ENCODE measurements at regions not wholly inside any gene's neighbourhood (a gene's known extent, or its start where the extent isn't known, plus 50 kb on each side); places are given as distances from the start of the nearest gene placed in this dataset.

DNA sequence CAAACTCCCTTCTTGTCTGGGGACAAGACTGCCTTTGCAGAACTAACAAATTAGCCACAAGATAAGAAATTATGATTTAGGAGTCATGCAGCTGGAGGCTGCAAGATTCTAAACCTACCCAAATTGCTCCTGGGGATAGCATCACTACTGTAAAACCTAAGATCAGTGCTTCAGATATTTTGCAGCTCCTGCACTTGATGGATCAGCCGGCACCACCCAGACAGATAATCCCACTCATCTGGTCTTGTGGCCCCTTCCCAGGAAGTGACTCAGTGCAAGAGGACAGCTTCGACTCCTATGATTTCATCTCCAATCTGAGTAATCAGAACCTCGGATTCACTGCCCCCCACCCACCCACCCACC is 181.9 kb downstream of the AKR1D1 start:
- no peak for ATAC-seq

DNA sequence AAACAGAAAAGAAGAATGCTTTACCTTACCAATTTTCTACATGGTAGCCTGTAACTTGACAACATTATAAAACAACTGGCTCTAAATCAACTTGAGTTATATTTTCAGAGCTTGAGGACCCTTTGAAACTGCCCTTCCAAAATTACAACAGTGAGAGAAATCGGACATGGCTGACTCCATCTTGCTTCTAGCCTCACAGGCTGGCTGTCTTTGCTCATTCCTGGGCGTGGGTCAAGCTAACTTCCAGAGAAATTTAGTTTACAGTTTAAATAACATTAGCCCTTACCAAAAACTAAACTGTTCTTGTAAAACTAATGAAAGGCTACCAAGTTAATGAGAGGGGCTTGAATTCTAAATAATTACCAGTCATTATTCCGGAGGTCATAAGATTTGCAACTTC is 183.4 kb downstream of the AKR1D1 start:
- ATAC-seq, result no peak

DNA sequence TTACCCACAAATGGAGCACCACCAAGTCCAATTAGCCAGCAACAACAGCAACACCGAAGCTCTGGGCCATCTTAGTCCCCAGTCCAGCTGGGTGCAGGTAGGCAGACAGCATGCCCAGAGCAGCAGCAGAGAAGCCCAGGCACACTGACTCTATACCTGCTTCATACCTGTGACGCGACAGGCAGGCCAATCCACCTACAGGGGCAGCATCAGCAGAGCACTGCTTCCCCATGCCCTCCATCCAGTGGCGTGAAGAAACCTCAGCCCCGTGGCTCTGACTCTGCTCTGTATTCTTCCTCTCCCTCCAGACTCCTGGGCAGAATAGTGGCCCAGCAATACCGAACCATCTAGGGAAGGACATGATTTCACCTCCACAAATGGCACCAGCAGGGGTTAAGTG is 191.7 kb downstream of the AKR1D1 start:
- ATAC-seq, result no peak

DNA sequence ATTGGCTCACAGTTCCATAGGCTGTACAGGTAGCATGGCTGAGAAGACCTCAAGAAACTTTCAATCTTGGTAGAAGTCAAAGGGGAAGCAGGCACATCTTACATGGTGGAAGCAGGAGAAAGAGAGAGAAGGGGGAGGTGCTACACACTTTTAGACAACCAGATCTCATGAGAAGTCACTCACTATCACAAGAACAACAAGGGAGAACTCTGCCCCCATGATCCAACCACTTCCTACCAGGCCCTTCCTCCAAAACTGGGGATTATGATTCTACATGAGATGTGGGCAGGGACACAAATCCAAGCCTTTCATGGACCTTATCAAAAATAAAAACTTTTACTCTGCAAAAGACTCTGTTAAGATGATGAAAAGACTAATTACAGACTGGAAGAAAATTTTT is 183.2 kb upstream of the TRIM24 start:
- ATAC-seq, result no peak

DNA sequence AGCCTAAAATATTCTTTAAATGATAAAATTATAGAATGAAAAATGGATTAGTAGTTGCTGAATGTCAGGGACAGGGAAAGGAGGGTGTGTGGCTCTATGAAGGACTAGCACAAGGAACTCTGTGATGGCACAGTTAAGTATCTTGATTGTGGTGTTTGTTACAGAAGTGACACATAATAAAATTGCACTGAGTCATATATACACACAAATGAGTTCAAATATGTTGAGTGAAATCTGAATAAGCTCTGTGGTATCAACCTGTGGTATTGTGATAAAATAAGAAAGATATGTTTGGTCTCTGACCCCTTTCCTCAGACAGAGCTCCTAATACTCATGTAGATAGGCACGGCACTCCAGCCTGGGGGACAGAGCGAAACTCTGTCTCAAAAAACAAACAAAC is 181.5 kb upstream of the TRIM24 start:
- ATAC-seq, result no peak

DNA sequence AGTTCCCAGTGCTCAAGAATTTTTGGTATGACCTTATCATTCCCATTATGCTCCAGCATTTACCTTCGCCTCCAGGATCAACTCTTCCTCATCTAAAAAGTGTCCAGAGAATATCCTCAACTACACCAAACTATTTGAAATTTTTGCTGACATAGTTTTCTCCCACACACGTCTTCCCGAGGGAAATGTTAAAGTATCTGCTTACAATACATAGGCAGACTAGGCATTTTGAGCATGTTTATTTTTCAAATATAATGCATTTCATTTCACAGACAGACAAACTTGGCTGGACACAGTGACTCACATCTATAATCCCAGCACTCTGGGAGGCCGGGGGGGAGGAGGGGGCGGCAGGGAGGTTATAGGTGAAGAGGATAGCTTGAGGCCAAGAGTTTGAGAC is 177.1 kb upstream of the TRIM24 start:
- ATAC-seq, result no peak

DNA sequence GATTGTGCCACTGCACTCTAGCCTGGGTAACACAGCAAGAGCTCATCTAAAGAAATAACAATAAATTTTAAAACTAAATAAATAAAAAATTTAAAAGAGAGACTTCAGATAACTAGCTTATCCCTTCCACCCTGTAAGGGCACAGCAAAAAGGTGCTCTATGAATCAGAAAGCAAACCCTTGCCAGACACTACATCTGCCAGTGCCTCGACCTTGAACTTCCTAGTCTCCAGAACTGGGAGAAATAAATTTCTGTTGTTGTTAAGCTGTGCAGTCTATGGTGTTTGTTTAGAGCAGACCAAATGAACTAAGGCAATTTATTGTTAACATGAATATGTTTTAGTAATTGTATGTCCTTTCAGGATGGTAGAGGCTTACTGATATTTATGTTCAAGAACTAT is 174.9 kb upstream of the TRIM24 start:
- no peak for ATAC-seq

DNA sequence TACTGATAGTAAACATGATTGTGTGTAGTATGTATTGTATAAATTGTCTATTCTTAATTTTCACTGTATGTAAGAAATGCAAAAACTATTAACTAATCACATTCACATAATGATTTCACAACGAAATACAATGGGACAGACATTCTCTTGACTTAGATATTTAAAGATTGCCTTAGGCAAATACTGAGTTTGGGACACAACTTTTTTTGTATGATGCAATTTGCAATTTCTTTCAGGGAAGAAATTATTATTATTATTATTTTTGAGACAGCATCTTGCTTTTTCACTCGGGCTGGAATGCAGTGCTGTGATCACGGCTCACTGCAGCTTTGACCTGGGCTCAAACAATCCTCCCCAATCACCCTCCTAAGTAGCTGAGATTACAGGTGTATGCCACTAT is 173.2 kb upstream of the TRIM24 start:
- ATAC-seq, result no peak

DNA sequence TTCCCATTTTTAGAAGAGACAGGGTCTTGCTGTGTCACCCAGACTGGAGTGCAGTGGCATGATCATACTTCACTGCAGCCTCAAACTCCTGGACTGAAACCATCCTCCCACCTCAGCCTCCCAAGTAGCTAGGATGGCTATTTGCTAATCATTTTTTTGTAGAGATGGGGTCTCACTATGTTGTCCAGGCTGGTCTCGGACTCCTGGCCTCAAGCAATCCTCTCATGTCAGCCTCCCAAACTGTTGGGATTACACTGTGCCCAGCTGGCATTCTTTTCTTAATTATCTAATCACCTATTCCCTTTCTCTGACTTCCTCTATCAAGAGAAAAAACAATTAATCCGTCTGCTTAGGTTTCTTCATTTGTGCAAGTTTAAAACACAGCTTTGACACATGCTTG is 172.5 kb upstream of the TRIM24 start:
- no peak for ATAC-seq

DNA sequence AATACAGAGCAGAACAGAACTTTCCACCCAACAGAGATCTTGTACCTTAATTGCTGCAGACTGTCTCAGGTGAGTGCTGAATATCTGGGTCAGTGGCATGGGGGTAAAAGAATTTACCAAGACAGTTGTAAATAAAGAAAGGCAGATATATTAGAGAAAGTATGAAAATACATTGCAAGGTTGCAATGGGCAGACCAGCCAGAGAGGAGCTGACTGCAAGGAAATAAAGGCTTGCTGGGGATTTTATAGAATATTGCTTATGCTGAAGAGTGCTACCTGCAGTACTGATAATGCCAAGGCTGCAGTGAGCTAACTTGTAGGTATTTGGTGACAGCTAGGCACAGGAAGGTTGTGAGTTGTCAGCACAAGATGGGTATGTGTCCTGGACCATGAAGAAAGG is 171.0 kb upstream of the TRIM24 start:
- ATAC-seq, result no peak

DNA sequence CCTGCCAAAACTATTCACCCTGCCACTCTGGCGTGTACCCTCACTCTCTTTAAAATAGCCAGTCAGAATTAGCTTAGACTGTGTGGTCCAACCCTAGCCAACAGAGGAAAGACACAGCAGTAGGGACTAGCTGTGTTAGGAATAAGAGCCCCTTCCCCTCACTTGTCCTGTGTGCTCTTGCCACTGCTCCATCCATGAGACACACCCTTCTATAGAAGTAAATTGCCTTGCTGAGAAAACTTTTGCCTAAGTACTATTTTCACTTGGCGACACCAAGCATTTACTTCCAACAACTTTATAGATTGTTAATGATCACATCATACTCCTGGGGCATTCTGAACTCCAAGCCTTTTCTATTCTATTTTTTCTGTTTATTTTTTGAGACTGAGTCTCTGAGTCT is 170.2 kb upstream of the TRIM24 start:
- ATAC-seq, result no peak

DNA sequence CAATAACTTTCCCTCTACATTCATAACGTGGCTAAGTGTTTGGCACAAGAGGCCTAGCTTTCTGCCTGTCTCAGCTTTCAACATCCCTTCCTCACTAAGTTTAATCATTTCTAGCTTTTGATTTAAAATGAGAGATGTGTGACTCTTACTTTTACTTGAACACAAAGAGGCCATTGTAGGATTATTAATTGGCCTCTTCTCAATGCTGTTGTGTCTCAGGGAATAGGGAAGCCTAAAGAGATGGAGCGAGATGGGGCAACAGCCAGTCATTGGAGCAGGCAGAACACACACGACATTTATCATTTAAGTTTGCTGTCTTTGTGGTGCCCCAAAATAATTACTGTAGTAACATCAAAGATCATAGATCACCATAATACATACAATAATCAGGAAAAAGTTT is 167.1 kb upstream of the TRIM24 start:
- ATAC-seq, result no peak

DNA sequence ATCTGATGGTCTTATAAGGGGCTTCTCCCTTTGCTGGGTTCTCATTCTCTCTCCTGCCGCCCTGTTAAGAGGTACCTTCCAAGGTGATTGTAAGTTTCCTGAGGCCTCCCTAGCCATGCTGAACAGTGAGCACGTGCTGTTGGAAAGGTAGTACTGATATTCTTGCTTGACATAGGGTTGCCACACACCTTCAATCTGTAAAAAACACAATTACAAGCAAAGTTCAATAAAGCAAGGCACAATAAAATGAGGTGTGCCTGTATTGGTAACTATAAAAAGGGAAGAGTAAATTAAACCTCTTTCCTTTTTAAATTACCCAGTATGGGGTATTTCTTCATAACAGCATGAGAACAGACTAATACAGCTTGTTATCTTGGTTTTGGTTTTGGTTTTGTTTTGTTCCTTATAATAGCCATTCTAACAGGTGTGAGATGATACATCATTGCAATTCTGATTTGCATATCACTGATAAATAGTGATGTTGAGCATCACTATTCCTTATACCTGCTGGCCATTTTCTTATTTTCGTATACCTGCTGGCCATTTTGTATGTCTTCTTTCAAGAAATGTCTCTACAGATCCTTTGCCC is 164.9 kb upstream of the TRIM24 start:
- no peak for ATAC-seq

DNA sequence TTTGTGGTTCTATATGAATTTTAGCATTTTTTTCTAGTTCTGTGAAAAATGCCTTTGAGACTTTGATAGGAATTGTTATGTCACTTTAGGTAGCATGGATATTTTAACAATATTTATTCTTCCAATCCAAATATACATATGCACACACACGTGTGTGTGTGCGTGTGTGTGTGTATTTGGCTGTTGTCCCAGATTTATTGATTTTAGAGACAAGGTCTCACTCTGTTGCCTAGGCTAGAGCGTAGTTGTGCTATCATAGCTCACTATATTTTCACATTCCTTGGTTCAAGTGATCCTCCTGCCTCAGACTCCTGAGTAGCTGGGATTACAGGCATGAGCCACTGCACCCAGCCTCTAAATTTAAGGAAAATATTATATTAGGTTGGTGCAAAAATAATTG is 162.5 kb upstream of the TRIM24 start:
- ATAC-seq, result no peak

DNA sequence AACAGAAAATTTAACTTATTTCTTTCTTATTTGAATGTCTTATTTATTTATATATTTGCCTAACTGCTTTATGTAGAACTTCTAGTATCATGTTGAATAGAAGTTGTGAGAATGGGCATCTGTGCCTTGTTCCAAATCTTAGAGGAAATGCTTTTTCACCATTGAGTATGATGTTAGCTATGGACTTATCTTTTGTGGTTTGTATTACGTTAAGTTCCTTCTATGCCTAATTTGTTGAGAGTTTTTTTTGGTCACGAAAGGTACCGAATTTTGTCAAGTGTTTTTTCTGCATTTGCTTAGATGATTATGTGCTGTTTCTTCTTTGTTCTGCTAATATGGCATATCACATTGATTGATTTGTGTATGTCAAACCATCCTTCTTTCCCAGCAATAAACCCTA is 161.0 kb upstream of the TRIM24 start:
- ATAC-seq, result no peak

DNA sequence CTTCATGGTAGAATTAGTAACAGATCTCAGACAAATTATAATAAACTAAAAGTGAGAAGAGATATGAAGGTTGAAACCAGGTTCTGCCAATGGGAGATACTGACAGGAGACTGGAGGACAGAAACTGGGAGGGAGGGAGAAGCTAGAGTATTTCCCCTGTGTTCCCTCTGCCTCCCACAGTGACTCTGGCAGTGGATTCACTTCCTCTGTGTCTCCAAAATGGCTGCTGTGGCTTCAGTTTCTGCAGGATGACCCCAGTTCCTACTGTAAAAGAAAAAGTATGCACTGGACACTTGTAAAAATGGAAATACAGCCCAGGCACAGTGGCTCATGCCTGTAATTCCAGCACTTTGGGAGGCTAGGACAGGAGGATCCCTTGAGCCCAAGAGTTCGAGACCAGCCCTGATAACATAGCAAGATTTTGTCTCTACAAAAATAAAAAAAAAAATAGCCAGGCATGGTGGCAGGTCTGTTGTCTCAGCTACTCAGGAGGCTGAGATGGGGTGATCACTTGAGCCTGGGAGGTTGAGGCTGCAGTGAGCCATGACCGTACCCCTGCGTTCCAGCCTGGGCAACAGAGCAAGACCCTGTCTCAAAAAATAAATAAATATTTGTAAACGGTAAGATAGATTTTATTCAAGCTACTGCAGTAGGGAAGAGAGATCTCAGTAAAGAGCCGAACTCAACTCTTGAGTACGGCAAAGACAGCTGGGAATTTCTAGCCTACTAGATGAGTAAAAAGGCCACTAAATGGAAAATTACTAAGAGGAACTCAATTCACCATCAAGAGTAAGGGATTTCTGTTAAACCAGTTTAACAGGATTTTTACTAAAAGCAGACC is 156.6 kb upstream of the TRIM24 start:
- no peak for ATAC-seq

DNA sequence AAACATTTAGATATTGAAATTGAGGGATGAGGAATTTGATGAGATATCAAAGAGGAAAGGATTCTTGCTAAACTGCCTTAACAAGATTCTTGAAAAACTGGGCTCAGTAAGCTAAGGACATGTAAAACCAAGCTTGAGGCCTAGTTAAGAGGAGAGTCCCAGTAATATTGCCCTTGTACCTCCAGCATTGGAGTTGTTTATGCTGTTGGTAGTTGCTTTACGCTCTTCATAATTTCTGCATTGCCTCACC is 156.1 kb upstream of the TRIM24 start:
- no peak for ATAC-seq

DNA sequence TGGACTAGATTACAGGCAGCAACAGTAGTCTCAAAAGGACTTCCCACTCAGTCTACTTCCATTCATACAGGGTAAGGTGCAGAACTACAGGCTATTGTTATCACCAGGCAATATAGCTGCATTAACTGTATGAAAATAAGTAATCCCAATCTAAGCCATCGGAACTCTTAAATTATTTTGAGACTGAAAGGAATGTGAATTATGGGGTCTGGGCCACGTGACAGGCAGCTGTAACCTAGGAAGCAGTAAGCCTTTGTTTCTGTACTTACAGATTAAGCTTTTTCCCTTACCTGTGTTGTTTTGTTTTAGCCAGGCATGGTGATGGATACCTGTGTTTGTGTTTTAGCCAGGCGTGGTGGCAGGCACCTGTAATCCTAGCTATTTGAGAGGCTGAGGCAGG is 152.4 kb upstream of the TRIM24 start:
- ATAC-seq, result no peak

DNA sequence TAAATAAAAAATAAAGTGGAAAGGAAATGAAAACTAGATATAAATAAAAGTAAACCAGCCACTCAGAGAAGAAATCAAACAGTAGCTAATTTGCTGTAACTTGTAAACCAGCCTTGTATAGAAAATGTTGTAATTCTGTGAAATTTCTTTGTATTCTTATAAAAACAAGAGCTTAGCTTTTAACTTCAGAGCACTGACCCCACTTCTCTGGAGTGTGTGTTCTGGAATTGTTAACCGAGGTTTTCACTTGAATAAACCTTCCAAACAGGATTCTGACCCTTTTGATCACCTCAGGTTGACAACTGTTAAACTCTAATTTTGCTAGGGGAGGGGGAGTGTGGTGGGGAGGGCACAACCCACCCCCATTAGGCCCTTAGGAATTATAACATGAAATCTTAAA is 151.9 kb upstream of the TRIM24 start:
- no peak for ATAC-seq

DNA sequence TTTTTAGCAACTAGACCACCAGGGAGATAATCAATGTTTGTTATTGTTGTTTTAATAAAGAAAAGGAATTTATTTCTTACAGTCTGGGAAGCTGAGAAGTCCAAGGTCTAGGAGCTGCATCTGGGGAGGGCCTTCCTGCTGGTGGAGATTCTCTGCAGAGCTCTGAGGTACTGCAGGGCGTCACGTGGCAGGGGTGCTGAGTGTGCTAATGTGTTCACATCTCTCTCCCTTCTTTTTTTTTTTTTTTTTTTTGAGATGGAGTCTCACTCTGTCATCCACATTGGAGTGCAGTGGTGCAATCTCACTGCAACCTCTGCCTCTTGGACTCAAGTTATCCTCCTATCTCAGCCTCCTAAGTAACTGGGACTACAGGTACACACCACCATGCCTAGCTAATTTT is 150.9 kb upstream of the TRIM24 start:
- no peak for ATAC-seq

DNA sequence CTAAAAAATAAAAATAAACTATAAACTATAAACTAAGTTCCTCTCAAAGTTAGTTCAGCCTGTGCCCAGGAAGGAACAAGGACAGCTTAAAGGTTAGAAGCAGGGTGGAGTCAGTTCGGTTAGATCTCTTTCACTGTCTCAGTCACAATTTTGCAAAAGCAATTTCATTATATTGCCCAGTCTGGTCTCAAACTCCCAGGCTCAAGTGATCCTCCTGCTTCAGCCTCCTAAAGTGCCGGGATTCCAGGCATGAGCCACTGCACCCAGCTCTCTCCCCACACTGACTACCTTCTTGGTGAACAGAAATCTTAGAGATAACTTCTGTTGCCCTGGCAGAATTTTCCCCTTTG is 146.3 kb upstream of the TRIM24 start:
- ATAC-seq, result no peak

DNA sequence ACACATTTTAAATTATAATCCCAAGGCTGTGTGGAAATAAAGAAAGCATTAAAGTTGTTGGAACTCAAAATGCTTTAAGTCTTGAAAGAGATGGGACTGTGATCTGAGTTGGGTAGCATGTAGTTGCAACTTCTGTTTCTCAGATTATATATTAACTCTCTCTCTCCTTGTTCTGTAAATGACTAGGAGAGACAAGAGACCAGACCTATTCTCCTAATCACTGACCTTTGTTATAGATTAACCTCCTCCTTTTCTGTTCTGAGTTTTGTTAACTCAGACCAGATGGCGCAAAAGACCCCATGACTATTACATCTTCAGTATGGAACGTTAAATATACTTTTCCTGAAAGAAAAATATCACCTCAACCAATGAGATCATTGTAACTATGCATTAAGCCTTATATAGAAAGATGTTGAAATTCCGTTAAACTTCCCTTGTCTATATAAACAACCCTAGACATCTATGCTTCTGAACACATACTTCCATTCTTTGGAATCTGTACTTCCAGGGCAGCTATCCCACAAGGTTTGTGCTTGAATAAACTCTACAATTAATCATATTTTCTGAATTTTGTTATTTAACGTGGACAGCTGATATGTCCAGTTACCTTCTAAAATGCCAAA is 143.5 kb upstream of the TRIM24 start:
- ATAC-seq, result no peak

DNA sequence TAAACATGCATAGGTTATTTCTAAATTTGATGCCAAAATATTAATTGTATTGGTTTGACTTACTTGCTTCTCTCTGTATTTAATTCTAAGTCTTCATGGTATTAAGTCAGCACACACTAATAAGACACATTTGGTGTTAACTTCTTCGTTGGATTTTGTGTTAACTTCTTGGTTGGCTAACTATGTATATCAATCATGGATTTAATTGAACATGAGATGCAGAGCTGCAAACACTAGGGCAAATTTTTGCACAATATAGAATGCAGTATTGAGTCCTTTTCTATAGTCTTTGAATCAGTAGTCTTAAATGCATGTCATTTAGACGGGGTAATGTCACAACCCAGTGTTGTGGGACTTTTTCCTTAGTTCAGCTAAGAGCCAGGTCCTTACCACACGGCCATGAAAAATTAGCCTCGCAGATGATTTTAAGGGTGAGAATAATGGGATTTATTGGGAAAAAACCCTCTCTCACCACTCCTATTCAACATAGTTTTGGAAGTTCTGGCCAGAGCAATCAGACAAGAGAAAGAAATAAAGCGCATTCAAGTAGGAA is 142.9 kb upstream of the TRIM24 start:
- ATAC-seq, result no peak

DNA sequence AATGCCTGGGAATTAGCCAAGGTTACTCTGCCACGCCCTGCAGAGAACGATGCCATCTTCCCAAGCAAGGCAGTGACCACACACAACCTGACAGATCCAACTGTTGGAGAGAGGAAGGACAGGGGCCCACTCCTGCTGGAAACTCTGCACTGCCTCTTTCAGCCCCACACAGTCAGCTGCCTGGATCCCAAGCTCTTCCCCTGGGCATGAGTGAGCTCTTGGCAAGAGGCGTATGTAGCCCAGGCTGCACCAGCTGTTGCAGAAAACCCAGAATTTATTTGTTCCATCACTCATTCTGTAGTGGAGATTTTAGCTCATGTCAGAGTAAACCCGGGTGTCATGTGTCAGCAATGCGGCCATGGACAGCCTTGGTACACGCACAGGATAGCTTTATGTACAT is 135.1 kb upstream of the TRIM24 start:
- ATAC-seq, result no peak

DNA sequence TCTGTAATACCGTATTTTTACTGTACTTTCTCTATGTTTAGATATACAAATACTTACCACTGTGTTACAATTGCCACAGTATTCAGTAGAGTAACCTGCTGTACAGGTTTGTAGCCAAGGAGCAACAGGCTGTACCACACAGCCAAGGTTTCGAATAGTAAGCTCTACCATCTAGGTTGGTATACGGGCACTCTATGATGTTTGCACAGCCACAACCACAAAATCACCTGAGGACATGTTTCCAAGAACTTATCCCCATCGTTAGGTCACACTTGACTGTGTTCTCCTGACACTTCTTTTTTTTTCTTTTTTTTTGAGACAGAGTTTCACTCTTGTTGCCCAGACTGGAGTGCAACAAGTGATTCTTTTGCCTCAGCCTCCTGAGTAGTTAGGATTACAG is 134.6 kb upstream of the TRIM24 start:
- ATAC-seq, result no peak

Data from esophagus mucosa (tissue), 1 donor.